ENCODE measurements at regions not wholly inside any gene's neighbourhood (a gene's known extent, or its start where the extent isn't known, plus 50 kb on each side); places are given as distances from the start of the nearest gene placed in this dataset.

GRCh38 chr3:110727056-110727455, 344.6 kb upstream of the NECTIN3 start:
- DNase-seq, result no peak

DNA sequence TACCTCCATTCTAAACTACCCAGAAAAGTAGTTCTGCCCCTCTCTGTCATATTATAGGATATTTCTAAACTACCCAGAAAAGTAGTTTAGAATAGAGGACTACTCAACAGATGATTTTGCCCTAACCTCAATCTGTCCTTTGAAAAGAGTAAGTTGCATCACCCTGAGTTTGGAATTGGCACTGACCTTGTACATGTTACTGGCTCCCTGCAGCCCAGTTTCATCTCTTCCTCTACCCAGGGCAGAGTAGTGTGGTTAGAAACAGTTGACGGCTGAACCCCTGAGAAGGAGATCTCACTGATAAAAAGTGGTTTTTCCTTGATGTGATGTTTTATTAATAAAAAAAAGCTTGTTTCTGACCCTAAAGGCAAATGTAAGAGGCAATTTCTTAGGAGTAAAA, 340.5 kb upstream of the NECTIN3 start:
- no peak for DNase-seq

GRCh38 chr3:110732420-110732819, 339.2 kb upstream of the NECTIN3 start:
- no peak for DNase-seq

GRCh38 chr3:110733045-110733444, 338.6 kb upstream of the NECTIN3 start:
- no peak for DNase-seq

- no peak for DNase-seq
Observed at GRCh38 chr3:110734524-110734923, 337.1 kb upstream of the NECTIN3 start.

DNA sequence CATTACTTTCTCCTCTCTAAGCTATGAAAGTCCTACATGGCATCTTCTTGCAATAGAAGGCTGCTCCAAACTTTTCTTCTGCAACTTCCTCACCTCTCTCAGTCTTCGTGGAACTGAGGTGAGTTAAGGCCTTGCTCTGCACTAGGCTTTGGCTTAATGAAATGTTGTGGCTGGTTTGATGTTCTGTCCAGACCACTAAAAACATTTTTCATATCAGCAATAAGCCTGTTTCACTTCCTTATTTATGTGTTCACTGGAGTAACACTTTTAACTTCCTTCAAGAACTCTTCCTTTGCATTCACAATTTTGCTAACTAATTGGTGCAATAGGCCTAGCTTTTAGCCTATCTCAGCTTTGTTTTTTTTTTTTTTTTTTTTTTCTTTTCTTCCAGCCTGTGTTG, 335.3 kb upstream of the NECTIN3 start:
- DNase-seq, result no peak

GRCh38 chr3:110738531-110738930, 333.1 kb upstream of the NECTIN3 start:
- DNase-seq, result no peak

- no peak for DNase-seq
Observed at GRCh38 chr3:110741891-110742290, 329.7 kb upstream of the NECTIN3 start.

DNA sequence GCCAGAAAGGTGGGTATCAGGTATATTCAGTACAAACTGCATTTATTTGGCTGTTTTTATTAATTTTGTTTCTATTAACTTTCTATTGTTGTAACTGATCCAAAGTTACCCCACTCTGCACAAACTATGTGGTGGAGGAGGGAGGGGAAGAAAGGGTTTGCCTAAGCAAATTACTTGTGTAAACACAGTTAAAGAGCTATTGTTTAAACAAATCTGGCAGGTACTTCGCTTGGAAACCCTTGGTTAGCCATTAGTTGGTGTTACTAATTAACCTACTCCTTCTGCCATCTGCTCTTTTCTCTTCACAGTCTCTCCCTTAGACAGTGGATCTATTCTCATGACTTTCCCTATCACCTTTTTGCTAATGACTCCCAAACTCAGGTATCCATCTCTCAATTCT, 328.4 kb upstream of the NECTIN3 start:
- DNase-seq, result no peak

GRCh38 chr3:110743984-110744383, 327.6 kb upstream of the NECTIN3 start:
- no peak for DNase-seq

DNA sequence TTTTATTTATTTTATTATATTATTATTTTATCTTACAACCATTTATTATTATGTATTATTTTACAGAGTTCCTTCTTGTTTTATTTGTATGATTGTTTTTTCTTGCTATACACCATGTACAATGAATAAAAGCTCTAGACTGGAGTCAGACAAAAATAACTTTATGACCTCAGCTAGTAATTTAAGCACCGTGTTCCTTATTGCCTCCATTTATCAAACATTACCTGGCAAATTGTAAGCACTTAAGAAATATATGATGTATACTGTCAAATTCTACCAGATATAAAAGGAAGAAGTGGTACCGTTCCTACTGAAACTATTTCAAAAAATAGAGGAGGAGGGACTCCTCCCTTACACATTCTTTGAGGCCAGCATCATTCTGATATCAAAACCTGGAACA, 326.9 kb upstream of the NECTIN3 start:
- DNase-seq, result no peak

GRCh38 chr3:110749006-110749405, 322.6 kb upstream of the NECTIN3 start:
- no peak for DNase-seq

DNA sequence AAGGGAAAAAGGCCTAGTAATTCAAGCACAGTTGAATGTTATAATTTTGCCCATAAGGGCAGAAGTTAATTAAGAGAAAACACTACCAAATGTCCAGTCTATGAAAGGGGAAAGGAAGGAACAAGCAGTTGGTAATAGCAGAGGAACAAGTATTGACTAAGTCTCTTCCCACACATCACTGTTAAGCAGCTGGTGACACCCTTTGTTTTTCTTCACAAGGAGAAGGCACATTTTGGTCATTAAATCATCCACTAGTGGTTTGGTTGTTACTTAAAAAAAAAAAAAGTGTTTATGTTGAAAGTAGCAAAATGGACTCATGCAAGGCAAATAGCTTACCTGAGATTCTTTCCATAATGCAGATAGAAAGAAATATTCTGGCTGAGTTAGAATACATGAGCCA, 321.4 kb upstream of the NECTIN3 start:
- no peak for DNase-seq

- DNase-seq, result no peak
Observed at GRCh38 chr3:110752307-110752706, 319.3 kb upstream of the NECTIN3 start.

- no peak for DNase-seq
Observed at GRCh38 chr3:110753516-110753915, 318.1 kb upstream of the NECTIN3 start.

DNA sequence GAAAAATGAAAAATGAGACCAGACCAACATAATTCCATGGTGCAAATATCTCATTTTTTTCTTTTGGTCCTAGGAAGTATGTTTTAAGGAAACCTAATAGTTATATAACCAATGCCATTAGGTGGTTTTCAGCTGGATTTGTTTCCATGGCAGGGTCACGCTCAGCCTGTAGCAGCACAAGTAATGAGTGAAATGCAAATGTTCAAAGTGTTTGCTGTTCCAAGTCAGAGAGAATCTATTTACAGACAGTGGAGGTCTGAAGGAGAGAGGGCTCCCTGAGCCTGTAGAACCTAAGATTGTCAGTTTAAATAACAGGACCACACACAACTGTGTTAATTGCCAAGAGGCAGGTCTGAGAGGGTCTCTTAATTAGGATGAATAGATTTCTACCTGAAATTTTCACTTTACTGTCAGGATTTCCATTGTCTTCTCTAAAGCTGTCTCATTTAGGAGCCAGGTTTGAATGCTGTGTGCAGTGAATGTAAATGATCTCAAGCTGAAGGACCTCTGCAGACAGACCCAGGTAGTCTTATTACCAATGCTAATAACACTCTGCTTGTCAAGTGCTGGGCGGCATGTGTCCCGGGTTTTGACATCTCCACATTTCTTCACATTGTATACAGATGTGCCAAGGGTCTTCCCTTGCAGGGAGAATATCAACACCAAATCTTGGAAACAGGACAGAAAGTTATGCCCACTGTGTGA, 317.3 kb upstream of the NECTIN3 start:
- DNase-seq, result no peak

DNA sequence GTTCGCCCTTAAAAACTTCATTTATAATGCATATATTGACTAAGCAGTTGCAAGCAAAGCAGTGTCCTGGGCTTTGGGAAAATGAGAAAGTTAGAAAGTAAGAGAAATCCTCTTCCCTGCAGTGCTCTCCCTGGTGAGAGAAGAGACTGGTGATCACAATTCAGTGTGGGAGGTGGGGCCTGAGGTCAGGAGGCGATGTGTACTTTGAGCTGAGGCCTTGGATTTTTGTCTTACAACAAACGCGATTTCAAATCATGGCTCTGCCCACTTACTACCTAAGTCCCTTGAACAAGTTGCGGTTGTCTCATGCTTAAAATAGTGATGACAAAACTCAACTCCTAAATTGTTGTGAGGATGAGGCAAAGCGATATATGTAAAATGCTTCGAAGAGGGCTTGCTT, 316.3 kb upstream of the NECTIN3 start:
- DNase-seq, result no peak

GRCh38 chr3:110756705-110757104, 314.9 kb upstream of the NECTIN3 start:
- no peak for DNase-seq

DNA sequence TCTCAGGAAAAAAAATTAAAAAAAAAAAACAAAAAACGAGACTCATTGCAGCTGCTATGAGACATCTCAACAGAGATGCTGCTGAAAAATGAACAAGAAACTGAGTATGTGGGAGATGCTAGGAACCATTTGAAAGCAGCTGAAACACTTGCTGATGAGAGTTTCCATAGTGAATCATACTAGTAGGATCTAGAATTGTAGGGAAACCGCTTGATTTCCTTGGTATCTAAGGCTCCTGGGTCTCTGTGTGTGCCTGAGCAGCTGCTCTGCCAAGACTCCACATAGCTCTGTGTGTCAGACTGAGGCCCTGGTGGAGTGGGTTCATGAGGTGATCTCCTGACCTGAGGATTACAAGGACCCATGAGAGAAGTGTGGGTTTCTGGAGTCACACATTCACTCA, 313.4 kb upstream of the NECTIN3 start:
- DNase-seq, result no peak

DNA sequence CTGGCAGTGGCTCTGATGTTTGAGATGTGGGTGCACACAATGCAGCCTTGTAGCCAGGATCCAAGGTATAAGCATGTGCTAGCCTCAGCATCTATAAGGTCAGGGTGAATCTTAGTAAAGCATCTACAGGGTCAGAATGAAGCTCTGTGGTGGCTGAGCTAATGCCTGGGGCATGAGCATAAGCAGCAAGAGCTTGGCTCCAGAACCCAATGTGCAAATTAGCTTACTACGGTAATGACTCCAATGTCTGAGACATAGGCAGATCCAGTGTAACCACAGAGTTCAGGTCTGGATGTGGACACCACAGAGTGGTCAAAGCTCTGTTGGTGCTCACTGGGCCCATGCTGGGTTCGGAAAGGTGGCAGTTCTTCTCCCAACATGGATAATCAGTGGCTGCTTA, 304.5 kb upstream of the NECTIN3 start:
- no peak for DNase-seq

DNA sequence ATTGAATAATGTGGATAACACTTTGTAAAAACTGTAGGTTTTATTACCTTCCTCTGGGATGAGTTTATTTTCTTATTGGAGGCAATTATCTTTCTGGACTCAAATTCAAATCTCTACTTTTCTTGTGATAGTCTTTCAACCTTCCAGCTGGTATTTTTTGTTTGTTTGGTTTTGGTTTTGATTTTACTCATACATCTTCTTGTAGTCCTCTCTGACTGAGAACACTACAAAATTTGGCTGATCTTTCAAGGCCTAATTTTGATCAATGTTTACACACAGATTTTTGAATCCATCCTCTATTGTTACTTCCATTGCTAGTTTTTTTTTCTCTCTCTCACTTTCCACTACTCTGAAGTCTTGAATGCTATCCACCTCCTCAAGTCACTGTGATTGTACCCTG, 303.8 kb upstream of the NECTIN3 start:
- no peak for DNase-seq

DNA sequence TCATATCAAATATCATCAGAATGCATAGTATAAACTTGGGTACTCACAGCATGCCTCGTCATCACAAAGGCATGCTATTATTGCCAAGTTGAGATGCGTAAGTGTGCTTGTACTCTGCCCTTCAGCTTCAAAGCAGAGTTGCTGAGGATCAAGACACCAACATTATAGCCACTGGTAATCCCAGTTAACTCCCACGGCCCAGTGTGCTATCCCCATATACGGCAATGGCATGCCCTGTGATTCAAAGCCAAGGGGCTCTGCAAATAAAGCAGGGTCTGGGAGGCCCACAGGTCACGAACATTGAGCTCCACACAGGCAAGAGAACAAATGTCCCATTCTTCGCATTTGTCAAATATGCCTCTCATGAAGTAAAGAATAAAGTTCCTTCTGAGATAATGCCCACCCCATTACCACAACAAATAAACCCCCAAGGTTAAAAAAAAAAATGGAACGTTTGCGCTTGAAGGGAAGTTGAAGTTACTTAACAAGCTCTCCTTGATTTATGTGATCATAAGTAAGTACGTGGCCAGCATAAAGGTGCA, 298.1 kb upstream of the NECTIN3 start:
- DNase-seq, result no peak

- DNase-seq, result no peak
Observed at GRCh38 chr3:110774496-110775265, 296.9 kb upstream of the NECTIN3 start.

DNA sequence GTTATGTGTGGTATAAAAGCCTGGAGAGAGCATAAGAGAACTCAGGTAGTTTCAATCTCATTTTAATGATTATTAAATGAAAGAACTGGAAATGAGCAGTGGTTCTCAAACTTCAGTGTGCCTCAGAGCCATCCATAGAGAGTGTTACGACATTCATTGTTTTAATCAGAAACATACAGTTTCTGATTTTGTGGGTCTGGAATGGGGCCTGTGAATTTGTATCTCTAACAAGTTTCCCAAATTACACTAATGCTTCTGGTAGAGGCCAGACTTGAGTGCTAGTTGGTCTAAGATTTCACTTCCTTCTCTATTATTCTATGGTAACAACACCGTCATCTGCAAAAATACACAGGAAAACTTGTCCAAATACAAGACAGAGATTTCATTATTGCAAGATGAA, 292.0 kb upstream of the NECTIN3 start:
- no peak for DNase-seq

GRCh38 chr3:110783541-110783940, 288.1 kb upstream of the NECTIN3 start:
- DNase-seq, result no peak

Measured in NCI-H510A (cell line).